Left renal cortex interstitium (tissue), 4 donors: ENCODE measurements at regions not wholly inside any gene's neighbourhood (a gene's known extent, or its start where the extent isn't known, plus 50 kb on each side); places are given as distances from the start of the nearest gene placed in this dataset.
A peak's percentile ranks its signal among the peaks of the same experiment; 100 is the strongest.

Experiments
- DNase-seq, 4 donors: peaks; one replicate each; pipeline ENCODE4 v3.0.0-alpha.2; 2013; ENCODE audit warnings: low read depth in 4 of 4, low spot score in 2 of 4, missing footprints in 1 of 4

GRCh38 chr12:58509116-58509885 lies 411.0 kb downstream of the LRIG3 start:
- no peak for DNase-seq

GRCh38 chr12:58513301-58513834 lies 406.9 kb downstream of the LRIG3 start:
- DNase-seq = no peak

- no peak for DNase-seq
These were observed 406.5 kb downstream of the LRIG3 start for GRCh38 chr12:58513852-58514251.

GRCh38 chr12:58519839-58520238 lies 400.5 kb downstream of the LRIG3 start:
- no peak for DNase-seq

GRCh38 chr12:58521152-58521551 lies 399.2 kb downstream of the LRIG3 start:
- no peak for DNase-seq

- no peak for DNase-seq
These were observed 398.5 kb downstream of the LRIG3 start for GRCh38 chr12:58521796-58522195.

GRCh38 chr12:58523360-58523759 lies 396.9 kb downstream of the LRIG3 start:
- no peak for DNase-seq

- DNase-seq = no peak
These were observed 392.0 kb downstream of the LRIG3 start for GRCh38 chr12:58528271-58528670.

GRCh38 chr12:58529114-58529665 lies 391.1 kb downstream of the LRIG3 start:
- no peak for DNase-seq

- no peak for DNase-seq
These were observed 390.2 kb downstream of the LRIG3 start for GRCh38 chr12:58529897-58530741.

- no peak for DNase-seq
These were observed 389.6 kb downstream of the LRIG3 start for GRCh38 chr12:58530742-58531062.

- no peak for DNase-seq
These were observed 387.3 kb downstream of the LRIG3 start for GRCh38 chr12:58532855-58533608.

GRCh38 chr12:58533652-58534051 lies 386.7 kb downstream of the LRIG3 start:
- DNase-seq = no peak

GRCh38 chr12:58537278-58537677 lies 383.0 kb downstream of the LRIG3 start:
- no peak for DNase-seq

GRCh38 chr12:58539295-58539694 lies 381.0 kb downstream of the LRIG3 start:
- DNase-seq = no peak

GRCh38 chr12:58540480-58541299 lies 379.6 kb downstream of the LRIG3 start:
- DNase-seq = peak; percentile 28 to 70 (median 62)

GRCh38 chr12:58541300-58541690 lies 379.0 kb downstream of the LRIG3 start:
- DNase-seq = no peak

GRCh38 chr12:58544281-58544680 lies 376.0 kb downstream of the LRIG3 start:
- DNase-seq = no peak

- DNase-seq = no peak
These were observed 373.1 kb downstream of the LRIG3 start for GRCh38 chr12:58547217-58547616.

GRCh38 chr12:58548801-58549200 lies 371.5 kb downstream of the LRIG3 start:
- DNase-seq = no peak
